NCI-H526 treated with DMSO at 0.1 percent for 48 hours (cell line): ENCODE measurements at regions not wholly inside any gene's neighbourhood (a gene's known extent, or its start where the extent isn't known, plus 50 kb on each side); places are given as distances from the start of the nearest gene placed in this dataset.

Source experiments
- DNase-seq: peaks from one replicate; lab custom pipeline; 2025; lab: John Stamatoyannopoulos, UW

DNA sequence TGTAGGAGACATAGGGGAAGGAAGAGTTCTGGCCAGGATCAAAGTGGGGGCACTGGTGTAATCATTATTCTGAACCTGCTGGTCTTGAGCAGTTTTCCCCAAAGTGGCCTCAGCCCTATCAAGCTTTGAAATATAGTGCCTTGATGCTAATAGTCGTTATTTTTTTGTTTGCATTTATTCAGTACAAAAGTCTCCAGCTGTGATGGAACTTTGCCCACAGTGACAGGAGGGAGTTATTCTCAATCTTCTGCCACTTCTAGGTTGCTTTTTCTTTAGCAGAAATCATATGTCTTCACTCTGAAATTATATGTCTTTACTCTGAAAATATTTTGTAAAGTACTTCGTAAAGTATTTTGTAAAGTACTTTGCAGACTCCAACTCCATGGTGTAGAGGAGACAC is 93.1 kb downstream of the FAT3 start:
- no peak for DNase-seq

DNA sequence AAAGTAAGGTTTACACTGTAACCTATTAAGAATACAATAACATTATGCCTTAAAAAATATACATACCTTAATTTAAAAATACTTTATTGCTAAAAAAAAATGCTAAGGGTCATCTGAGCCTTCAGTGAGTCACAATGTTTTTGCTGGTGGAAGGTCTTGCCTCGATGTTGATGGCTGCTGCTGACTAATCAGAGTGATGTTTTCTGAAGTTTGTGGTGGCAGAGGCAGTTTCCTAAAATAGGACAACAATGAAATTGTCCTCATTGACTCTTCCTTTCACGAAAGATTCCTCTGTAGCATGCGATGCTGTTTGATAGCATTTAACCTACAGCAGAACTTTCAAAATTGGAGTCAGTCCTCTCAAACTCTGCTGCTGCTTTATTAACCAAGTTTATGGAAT is 97.6 kb downstream of the FAT3 start:
- DNase-seq: no peak

DNA sequence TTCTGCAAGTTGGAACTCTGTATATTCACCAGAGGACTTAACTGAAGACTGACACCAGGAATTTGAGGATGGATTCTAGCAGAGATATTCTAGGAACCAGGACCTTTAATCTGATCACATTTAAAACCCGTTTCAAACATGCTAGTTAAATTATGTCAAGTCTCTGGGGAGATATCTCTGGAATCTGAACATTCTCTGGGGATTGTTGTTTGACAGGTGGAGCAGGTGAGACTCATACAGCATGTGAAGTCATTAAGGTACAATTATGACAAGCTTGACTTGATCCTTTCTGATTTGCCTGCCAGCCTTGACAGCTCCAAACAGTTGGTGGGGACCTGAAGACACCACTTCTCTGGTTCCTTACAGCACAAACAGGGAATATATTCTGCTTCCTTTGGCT is 100.3 kb downstream of the FAT3 start:
- DNase-seq: peak; percentile 75

DNA sequence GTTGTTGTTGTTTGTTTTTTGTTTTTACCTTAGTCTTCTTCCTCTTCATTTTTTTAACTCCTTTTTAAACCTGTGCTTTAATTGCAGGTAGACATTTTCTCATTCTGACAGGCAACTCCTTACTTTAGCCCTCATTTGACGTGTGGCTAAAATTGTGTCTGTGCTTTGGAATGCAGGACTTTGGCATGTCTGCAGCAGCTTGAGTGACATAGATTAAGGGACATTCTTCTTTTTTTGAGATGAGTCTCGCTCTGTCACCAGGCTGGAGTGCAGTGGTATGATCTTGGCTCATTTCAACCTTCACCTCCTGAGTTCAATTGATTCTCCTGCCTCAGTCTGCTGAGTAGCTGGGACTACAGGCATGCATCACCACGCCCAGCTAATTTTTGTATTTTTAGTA is 100.8 kb downstream of the FAT3 start:
- DNase-seq: no peak

DNA sequence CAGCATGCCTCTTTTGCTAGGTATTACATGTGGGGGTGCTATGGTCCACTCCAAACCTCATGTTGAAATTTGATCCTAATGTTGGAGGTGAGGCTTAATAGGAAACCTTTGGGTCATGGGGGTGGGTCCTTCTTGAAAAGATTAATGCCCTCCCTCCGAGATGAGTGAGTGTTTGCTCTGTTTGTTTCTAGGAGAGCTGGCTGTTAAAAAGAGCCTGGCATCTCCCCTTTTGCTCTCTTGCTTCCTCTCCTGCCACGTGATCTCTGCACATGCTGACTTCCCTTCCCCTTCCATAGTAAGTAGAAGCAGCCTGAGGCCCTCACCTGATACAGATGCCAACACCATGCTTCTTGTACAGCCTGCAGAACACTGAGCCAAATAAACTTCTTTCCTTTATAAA is 104.5 kb downstream of the FAT3 start:
- no peak for DNase-seq

DNA sequence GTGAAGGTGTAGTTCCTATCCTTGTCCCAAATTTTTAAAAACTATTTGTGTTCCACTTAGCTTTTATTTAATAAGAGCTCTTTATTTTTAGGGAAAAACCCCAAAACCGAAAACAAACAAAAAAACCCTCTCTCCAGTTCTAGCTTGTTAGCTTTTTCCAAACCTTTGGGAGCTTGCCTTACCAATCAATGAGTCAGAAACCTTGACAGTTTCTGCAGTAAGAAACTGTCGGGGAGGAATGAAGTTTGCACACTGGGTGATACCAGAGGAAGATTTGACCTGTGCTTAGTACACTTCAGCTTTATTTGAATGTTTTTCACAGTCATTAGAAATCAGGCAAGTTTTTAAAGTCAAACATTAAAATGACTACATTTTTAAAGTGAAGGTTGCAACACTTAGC is 105.0 kb downstream of the FAT3 start:
- DNase-seq: peak; percentile 35

DNA sequence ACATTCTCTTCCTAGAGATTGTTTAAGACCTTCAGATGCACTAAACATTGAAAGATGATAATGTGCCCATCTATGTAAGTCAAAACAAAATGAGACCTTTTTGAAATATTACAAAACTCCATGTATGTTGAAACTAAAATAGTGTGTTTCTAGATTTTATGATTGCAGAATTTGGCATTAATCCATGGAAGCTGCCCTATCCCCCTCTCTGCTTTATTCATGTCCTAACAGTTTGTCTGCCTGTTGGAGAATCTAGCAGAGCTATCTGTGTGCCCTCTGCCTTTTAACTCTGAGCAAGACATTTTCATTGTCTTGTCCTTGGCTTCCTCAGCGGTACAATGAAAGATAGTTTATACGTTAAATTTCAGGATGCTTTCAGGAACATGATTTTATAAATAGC is 105.5 kb downstream of the FAT3 start:
- peak; percentile 74 for DNase-seq

DNA sequence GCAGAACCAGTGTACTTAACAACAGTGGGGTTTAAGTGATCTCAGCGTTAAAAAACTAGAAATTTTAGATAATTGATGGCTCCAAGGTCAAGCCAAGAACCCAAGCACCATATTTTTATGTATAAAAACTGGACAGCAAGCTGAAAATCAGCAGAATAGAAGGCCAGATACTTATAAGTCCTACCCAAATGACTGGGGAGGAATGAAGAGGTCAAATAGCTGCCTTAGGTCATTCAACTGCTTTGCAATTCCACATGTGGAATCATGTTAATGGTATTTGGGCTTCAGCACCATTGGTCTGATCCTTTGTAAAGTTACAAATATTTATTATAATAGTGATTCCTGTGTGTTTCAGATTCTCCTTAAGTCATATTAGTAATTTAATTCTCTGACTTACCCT is 108.4 kb downstream of the FAT3 start:
- DNase-seq: no peak

DNA sequence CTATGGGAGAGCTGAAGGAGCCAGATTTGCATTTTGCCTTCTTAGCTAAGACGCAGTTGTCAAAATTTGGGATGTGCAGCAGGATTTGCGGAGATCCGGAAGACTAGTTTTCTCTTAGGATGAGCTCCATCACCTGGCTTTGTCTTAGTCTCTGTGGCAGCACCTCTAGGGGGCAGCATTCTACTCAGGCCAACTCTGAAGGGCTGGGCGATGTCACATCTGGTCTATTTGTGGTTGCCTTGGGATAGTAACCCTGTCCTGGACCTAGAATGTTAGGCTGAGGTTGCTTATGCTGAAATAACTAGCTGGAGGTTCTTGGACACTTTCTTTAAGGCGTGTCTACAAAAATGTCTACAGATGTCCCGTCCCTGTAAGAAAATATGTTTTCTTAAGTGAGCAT is 116.2 kb downstream of the FAT3 start:
- peak; percentile 81 for DNase-seq

DNA sequence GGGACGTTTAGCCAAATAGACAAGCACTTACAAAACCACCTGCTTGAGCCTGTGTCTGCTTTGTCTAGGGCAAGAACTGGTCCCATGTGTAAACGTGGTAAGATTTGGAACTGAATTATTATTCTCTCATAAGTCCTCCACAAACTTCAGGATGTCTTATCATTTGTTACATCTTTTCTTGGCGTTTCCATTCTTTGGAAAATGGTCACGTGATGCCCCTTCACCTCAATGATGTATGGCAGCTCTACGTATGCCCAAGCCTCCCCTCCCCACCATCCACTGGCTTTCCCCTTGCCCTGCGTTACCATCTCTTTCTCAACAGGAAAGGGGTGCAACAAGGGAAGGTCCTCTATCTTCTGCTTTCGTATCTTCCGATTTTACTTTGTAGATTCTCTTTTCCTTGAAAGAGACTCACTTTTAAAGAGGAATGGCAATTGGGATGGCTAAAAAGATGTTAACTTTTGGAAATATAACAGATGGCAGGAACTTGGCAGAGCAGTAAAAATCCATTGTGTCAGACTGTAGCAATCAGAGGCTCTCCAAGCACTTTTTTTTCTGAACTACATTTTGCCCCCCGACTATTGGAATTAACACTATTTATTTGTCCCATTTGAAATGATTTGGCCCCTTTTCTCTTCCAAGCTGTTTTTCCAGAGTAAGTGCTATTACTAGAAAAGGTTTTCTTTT is 117.6 kb downstream of the FAT3 start:
- no peak for DNase-seq

DNA sequence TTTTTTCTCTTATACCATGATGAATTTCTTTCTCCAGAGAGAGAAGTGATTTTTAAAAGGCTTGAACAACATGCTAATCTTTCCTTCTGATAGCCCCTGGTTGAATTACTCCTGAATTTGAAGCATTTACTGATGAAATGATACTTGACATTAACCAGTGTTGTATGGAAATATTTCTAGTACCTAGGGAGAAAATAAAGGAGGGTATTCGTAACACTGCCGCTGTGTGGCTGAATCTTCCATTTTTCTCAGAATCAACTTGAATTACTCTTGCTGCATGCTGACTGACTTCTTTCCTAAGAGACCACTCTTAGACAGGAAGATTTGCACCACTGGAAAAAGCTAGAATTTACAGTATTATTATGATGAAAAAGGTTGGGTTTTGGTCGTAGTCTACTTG is 118.3 kb downstream of the FAT3 start:
- no peak for DNase-seq

DNA sequence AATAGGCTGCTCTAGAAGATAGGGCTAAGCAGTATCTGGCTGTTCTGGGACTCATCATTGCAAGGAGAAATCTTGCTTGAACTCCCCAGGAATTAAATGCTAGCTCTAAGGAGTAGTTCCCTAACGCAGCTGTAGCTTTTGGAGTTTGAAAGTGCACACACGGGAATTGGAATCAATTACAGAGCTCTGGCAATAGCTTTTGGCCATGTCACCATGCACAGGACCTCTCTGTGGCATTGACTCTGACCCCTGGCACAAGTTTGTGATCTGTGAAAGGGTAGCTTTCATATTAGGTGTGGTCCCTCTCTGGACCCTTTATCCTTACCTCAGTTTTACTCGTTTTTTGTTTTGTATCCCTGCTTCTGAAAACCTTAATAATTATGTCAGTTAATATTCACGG is 121.6 kb downstream of the FAT3 start:
- no peak for DNase-seq

DNA sequence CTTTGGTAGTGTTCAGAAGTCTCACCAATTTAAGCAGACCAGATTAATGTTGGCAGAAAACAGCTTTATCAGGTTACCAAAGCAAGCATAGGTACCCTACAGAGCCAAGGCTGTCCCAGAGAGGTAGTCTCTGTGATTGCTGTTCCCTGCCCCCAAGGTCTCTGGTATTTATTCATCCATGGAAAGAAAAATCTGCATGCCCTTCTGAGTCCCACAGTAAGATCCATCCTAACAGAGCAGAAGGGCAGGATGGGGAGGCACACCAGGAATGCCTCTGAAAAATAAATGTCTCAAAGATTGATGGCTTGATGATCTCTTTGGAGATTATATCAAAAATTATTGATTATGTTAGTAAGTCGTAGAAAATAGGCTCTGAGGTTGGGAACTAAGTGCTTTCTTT is 122.8 kb downstream of the FAT3 start:
- DNase-seq: peak; percentile 49

DNA sequence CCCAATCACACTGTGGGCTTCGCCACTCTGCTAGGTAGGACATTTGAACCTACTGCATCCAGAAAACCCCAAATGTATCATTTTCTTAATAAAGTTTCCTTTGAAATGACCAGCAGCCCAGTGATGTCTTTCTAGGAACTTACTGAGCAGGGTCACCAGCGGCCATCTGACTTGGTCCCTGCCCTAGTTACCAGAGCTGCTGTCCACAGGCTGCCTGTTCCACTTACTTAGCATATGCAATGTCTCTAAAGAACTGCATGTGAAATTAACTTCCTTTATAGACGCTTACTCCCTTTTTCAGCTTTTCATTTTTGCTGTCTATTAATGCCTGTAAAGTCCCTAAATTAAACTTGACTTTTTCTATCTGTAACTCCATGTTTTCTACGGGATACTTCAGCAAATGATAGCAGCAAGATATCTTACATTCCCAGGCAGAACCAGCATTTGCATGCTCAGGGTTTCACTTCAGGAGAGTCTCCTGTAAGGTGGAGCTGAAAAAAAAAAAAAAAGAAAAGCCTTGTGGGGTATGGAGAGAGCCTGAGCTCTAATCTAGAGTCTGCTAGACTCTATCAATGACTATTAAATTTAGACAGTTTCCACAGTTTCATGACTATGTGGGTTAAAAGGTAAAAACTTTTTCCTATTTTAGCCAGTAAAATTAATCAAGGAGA is 125.0 kb downstream of the FAT3 start:
- peak; percentile 56 for DNase-seq

DNA sequence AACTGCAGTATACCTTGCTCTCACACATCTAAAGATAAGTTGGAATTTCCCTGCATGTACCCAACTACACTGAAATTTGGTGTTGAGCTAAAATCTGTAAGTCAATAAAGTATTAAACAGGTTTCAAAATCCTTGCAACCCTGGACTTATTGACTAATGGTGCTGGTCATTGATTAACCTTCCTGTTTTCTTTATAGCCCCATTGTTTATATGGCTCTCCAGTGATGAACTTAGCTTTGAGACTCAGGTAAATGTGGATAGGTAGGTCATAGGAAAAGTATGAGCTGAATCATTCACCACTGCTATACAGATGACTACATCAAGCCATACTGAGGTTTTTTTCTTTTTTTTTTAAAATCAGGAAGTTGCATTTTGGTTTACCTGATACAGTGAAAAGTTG is 132.7 kb downstream of the FAT3 start:
- DNase-seq: no peak

DNA sequence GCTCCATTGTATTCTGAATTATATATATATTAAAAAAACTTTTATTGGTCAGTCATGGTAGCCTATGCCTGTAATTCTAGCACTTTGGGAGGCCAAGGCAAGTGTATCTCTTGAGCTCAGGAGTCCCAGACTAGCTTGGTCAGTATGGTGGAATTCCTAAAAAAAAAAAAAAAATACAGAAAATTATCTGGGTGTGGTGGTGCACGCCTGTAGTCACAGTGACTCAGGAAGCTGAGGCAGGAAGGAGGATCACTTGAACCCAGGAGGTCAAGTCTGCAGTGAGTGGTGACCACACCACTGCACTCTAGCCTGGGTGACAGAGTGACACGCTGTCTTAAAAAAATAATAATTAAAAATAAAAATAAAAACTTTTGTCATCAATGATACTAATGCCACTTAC is 133.2 kb downstream of the FAT3 start:
- no peak for DNase-seq

DNA sequence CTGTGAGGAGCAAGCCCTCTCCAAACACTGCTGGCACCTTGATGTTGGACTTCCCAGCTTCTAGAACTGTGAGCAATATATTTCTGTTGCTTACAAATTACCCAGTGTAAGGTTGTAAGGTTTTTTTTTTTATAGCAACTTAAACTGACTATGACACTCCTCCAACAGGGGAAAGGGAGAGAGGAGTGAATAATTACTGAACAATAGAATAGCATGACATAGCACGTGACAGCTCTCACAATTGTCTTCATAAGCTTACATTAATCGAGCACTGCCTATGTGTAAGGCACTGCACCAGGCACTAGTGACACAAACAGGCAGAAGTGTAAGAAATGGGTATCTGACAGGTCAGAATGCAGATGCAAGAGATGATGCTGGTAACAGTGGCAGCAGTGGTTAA is 136.9 kb downstream of the FAT3 start:
- DNase-seq: no peak

DNA sequence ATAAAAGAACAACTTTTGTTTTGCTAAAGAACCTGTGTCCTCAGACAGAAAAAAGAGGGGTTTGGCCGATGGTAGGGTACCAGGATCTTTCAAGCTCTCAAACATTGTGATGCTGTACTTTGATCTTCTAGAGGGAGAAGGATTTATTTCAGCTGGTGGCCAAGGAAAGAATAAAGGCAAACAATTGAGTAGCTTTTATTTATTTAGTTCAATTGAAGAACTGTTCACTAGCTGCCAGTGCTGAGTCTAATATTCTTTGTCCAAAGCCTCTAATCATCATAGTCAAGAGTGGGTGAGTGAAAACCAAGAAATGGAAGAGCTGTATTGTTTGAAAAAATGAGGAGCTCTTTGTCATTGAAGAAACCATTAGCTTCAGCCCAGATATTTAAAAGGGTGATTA is 138.4 kb downstream of the FAT3 start:
- DNase-seq: no peak

DNA sequence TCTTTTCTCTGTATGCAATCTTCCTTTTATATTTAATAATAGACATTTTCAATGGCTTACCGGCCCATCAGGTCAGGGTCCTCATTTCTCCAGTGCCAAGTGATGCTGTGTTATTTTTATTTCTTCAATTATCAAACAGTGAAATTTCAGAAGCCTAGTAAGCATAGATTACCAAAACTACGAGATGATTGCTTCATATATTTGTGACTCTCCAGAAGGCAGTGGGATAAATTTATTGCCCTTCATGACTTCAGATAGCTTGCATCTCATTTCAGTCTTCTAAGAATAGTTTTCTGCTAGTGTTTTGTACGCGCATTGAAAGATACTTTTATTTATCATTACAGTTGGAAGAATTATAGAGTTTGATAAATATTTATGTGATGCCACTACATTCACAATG is 139.6 kb downstream of the FAT3 start:
- DNase-seq: no peak

DNA sequence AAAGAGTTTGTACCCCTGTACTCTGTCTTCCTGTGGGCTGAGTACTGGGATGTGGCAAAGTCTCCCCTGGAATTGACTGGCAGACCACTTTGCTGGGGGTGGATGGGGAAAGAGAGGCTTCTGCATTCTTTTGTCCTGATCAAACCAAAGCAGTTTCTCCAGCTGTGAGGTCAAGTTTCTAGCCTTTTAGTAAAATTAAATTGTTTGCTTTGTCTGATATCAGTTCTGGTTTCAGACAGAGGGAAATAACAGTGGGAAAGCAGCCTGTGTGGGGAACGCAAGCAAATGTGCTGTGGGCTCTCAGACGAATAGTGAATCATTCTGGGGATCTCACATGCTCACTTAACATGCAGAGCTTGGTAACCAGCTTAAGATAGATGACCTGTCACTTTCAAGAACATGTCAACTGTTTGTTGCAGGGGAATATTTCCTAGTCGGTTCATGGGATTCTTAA is 151.6 kb downstream of the FAT3 start:
- peak; percentile 63 for DNase-seq

DNA sequence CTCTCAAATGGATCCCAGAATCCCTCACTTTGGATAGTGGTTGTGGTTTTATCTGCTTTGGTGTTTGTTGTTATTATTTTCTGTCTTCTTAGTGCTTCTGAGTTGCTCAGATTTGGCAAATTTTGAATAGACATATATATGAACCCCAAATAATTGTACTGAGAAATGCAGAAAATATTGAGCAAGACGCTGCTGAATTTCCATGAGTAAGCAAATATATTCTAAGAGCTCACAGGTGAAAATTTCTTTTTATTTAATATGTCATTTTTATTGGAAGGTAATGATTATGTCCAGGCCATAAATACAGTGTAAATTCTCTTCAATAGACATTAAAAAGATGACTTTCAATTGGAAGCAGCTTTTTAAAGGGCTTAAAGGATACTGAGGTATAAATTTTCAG is 152.1 kb downstream of the FAT3 start:
- DNase-seq: no peak

DNA sequence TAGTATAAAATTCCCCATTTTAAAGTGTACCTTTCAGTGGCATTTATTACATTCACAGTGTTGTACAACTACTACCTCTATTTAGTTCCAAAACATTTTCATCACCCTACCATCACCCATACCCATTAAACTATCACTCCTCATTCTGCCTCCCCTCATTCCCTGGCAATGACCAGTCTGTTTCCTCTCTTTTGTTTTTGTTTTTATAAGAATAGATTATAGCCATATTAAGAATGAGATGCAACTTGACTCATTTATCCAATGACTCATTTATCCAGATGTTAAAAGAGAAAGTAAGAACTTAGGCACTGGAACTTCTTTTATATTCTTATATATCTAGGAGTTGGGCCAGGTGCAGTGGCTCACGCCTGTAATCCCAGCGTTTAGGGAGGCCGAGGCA is 156.3 kb downstream of the FAT3 start:
- no peak for DNase-seq

DNA sequence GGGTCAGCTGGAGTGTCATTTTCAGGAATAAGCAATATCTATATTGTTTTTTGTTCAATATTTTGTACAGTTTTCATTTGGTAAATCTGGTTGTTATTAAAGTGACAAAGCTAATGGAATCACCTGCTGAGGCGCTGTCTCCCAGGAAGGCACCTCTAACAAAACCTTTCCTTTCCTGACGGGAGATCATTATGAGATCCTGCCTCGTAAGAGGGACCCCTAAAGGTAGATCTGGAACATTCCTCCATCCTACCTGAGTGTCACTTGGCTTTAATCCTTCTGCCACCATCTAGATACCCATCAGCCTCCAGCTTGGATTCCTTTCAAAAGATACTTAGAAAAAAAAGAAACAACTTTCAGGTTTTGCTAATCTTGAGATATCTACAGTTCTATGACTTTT is 157.7 kb downstream of the FAT3 start:
- DNase-seq: no peak

DNA sequence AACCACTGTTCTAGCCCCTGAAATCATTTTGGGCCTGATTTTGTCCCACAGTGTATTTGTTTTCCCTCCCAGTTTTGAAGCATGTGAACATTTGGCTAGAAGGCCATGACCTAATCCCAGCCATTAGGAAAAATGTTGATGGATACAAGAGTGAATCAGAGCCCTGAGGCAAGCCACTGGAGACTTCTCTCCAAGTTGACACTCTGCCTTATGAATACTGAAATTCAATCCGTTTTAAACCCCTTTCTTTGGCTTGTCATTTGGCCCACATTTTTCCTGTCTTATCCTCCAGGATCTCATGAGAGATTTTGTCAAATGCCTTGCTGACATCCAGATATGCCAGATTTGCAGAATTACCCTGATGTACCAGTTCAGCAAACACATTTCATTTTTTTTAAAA is 158.8 kb downstream of the FAT3 start:
- DNase-seq: no peak
